Upper lobe of right lung (tissue), 1 donor: ENCODE measurements at regions not wholly inside any gene's neighbourhood (a gene's known extent, or its start where the extent isn't known, plus 50 kb on each side); places are given as distances from the start of the nearest gene placed in this dataset.

ENCODE experiments used
- ATAC-seq: fragments of 200-7000 bp; cut with Tn5 transposase; one replicate; pipeline ENCODE4 v1.9.1; 2020; ENCODE audit warnings: mild to moderate bottlenecking, moderate library complexity
- DNase-seq: peaks from one replicate; pipeline ENCODE4 v3.0.0-alpha.2; 2020
- H3K27ac ChIP-seq: fragments of 200-600 bp; one replicate; pipeline ENCODE4 v1.8.0; 2022
- H3K27me3 ChIP-seq: fragments of 200-600 bp; one replicate; pipeline ENCODE4 v1.8.0; 2022; ENCODE audit warnings: mild to moderate bottlenecking
- H3K36me3 ChIP-seq: fragments of 200-600 bp; one replicate; pipeline ENCODE4 v1.8.0; 2022
- H3K4me1 ChIP-seq: fragments of 200-600 bp; one replicate; pipeline ENCODE4 v1.8.0; 2022
- H3K4me3 ChIP-seq: fragments of 200-600 bp; one replicate; pipeline ENCODE4 v1.8.0; 2022; ENCODE audit warnings: mild to moderate bottlenecking
- H3K9me3 ChIP-seq: fragments of 200-600 bp; one replicate; pipeline ENCODE4 v1.8.0; 2022
- intact Hi-C: fragments of 100-400 bp; cut with DNase I; formaldehyde crosslinking; loops from one replicate; pipeline ENCODE4 v1.11.0; 2022
- TF ChIP-seq, protein P1 (sequence below): fragments of 200-600 bp; IDR thresholded peaks from one replicate; pipeline ENCODE4 v1.8.0; 2022; ENCODE audit warnings: antibody characterized with exemption
- donor health status: DM: no; HTN: yes; CAD: no; lungs with severe emphysema.

- Histone ChIP-seq H3K4me3 (no peak overlapping the region), H3K27ac (no peak overlapping the region), H3K4me1 (no peaks in the 10 kb centered on the region), H3K9me3 (no peaks in the 10 kb centered on the region), H3K36me3 (no peaks in the 10 kb centered on the region), H3K27me3 (no peaks in the 10 kb centered on the region)
- ATAC-seq, result no peak
- DNase-seq, result no peak
- TF ChIP-seq, protein P1, sequence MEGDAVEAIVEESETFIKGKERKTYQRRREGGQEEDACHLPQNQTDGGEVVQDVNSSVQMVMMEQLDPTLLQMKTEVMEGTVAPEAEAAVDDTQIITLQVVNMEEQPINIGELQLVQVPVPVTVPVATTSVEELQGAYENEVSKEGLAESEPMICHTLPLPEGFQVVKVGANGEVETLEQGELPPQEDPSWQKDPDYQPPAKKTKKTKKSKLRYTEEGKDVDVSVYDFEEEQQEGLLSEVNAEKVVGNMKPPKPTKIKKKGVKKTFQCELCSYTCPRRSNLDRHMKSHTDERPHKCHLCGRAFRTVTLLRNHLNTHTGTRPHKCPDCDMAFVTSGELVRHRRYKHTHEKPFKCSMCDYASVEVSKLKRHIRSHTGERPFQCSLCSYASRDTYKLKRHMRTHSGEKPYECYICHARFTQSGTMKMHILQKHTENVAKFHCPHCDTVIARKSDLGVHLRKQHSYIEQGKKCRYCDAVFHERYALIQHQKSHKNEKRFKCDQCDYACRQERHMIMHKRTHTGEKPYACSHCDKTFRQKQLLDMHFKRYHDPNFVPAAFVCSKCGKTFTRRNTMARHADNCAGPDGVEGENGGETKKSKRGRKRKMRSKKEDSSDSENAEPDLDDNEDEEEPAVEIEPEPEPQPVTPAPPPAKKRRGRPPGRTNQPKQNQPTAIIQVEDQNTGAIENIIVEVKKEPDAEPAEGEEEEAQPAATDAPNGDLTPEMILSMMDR, result no peak
- intact Hi-C loops, result no loop called here
Measured at GRCh38 chr2:236689393-236689700, 119.7 kb downstream of the ACKR3 start.

GRCh38 chr2:236689981-236690380 is 120.4 kb downstream of the ACKR3 start:
- ATAC-seq, result no peak
- no peaks in the 10 kb centered on the region for H3K4me1 ChIP-seq
- no peak overlapping the region for H3K27ac ChIP-seq
- H3K27me3 ChIP-seq, result no peaks in the 10 kb centered on the region
- TF ChIP-seq, protein P1, result no peak
- H3K9me3 ChIP-seq, result no peaks in the 10 kb centered on the region
- intact Hi-C loops, result no loop called here
- no peaks in the 10 kb centered on the region for H3K36me3 ChIP-seq
- no peak for DNase-seq
- no peak overlapping the region for H3K4me3 ChIP-seq

DNA sequence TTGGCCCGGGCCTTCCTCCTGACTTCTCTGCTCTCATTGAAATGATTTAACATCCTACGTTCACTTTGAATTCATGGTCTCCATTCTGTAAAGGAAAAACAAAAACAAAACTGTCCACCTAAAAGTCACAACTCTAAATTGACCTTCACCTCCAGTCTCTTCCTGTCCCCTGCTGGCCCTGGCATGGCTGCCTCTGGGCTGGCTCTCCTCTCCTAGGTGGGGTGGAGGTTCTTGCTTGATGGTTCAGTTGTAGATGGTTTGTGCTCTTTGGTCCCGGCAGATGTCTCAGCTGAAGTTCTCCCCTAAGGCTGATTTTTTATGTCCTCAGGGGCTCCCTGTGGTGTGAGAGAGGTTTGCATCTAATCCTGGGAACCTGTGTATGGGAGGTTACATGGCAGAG is 121.1 kb downstream of the ACKR3 start:
- Histone ChIP-seq H3K27ac (no peak overlapping the region), H3K4me3 (no peak overlapping the region), H3K36me3 (no peaks in the 10 kb centered on the region), H3K4me1 (no peaks in the 10 kb centered on the region), H3K9me3 (no peaks in the 10 kb centered on the region), H3K27me3 (no peaks in the 10 kb centered on the region)
- ATAC-seq (no peak), DNase-seq (no peak)
- intact Hi-C loops, result no loop called here
- TF ChIP-seq, protein P1, result no peak

GRCh38 chr2:236691799-236692167 is 122.2 kb downstream of the ACKR3 start:
- TF ChIP-seq, protein P1, result no peak
- Histone ChIP-seq H3K27ac (no peak overlapping the region), H3K4me1 (no peaks in the 10 kb centered on the region), H3K4me3 (no peak overlapping the region), H3K36me3 (no peaks in the 10 kb centered on the region), H3K9me3 (no peaks in the 10 kb centered on the region), H3K27me3 (no peaks in the 10 kb centered on the region)
- intact Hi-C loops, result no loop called here
- DNase-seq (no peak), ATAC-seq (no peak)

- no peaks in the 10 kb centered on the region for H3K27me3 ChIP-seq
- no peak overlapping the region for H3K27ac ChIP-seq
- intact Hi-C loops, result no loop called here
- TF ChIP-seq, protein P1, result no peak
- ATAC-seq (no peak), DNase-seq (no peak)
- no peak overlapping the region for H3K4me3 ChIP-seq
- H3K4me1 ChIP-seq, result no peaks in the 10 kb centered on the region
- no peaks in the 10 kb centered on the region for H3K9me3 ChIP-seq
- H3K36me3 ChIP-seq, result no peaks in the 10 kb centered on the region
Measured at GRCh38 chr2:236692937-236693336, 123.3 kb downstream of the ACKR3 start.

- no peaks in the 10 kb centered on the region for H3K4me1 ChIP-seq
- TF ChIP-seq, protein P1, result no peak
- H3K36me3 ChIP-seq, result no peaks in the 10 kb centered on the region
- no peaks in the 10 kb centered on the region for H3K27me3 ChIP-seq
- H3K9me3 ChIP-seq, result no peaks in the 10 kb centered on the region
- DNase-seq, result no peak
- ATAC-seq, result no peak
- no peak overlapping the region for H3K27ac ChIP-seq
- no peak overlapping the region for H3K4me3 ChIP-seq
- intact Hi-C loops, result no loop called here
Measured at GRCh38 chr2:236693531-236693930, 123.9 kb downstream of the ACKR3 start.
